ENCODE measurements at regions not wholly inside any gene's neighbourhood (a gene's known extent, or its start where the extent isn't known, plus 50 kb on each side); places are given as distances from the start of the nearest gene placed in this dataset.
A peak's percentile ranks its signal among the peaks of the same experiment; 100 is the strongest.

DNA sequence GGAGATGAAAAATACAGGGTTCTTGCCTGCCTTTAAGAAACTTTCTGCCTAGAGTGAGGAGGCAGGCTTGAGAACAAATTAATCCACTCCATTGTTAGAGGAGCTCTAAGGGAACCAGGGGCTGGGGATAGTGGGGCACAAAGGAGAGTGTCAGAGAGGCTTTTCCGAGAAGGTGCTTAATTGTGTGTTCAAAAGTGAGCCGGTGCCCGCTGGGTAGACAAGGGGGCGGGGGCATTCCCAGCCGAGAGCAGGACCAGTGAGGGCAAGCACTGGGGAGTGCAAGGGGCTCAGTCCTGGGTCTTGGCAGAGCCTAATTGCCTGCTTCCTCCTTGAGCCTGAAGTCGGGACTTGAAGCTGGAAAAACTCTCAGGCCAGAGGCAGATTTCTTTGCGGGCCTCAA is 377.4 kb downstream of the ETNK1 start:
- no peak overlapping the region for H3K4me3 ChIP-seq
- H3K4me2 ChIP-seq, result no peak overlapping the region
- ATAC-seq (no peak), DNase-seq (ENCODE audit: low spot score) (no peak)
- no peaks in the 10 kb centered on the region for H4K20me1 ChIP-seq (replicated peaks; ENCODE audit: insufficient read depth)
- no peaks in the 10 kb centered on the region for H3K4me1 ChIP-seq (ENCODE audit: insufficient read depth)
- peaks cover 4% of the 10 kb centered on the region; the same call in 1 of the 2 replicates for H3K9me2 ChIP-seq (ENCODE audit: insufficient read depth)
- TF ChIP-seq JUNB (IDR thresholded peaks at IDR 0.05; ENCODE audit: unreplicated experiment), result no peak
- no peak overlapping the region for H3K27ac ChIP-seq (ENCODE audit: low read depth)
- Mint-ChIP-seq H3K9me3 (peaks cover 14% of the 10 kb centered on the region), H3K4me1 (no peaks in the 10 kb centered on the region), H3K36me3 (ENCODE audit: low read depth) (peaks cover 11% of the 10 kb centered on the region), H3K27ac (no peak overlapping the region), H3K4me3 (no peak overlapping the region), H3K27me3 (ENCODE audit: insufficient read depth, low read depth, poor library complexity) (peaks cover 5% of the 10 kb centered on the region)
- H2AFZ ChIP-seq, result 0 out of 2 replicates have a peak overlapping the region, but pooled peaks have one; percentile 52
- H3K27me3 ChIP-seq (ENCODE audit: insufficient read depth), result no peaks in the 10 kb centered on the region
- H3F3A ChIP-seq (replicated peaks; ENCODE audit: low read depth), result no peaks in the 10 kb centered on the region
- no peaks in the 10 kb centered on the region for H3K36me3 ChIP-seq (ENCODE audit: insufficient read depth)
- H3K79me2 ChIP-seq (replicated peaks; ENCODE audit: insufficient read depth), result no peaks in the 10 kb centered on the region

DNA sequence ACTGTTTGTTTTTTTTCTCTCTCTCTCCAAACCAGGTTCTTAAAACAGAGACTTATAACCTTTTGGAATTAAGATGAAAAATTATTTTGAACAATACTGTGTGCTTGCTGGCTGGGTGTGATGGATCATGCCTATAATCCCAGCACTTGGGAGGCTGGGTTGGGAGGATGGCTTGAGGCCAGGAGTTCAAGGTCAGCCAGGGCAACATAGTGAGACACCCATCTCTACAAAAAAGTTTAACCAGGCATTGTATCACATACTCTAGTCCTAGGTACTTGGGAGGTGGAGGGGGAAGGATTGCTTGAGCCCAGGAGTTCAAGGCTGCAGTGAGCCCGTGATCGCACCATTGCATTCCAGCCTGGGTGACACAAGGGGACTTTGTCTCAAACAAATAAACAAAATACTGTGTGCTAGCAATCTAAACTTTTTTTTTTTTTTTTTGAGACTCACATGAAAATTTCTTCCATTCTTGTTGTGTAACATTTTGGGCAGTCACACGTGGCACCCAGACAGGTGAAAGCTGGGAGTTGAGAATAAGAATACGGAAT is 379.6 kb downstream of the ETNK1 start:
- H3K4me2 ChIP-seq, result no peak overlapping the region
- H3K4me3 ChIP-seq, result no peak overlapping the region
- DNase-seq (ENCODE audit: low spot score) (no peak), ATAC-seq (no peak)
- Mint-ChIP-seq H3K36me3 (ENCODE audit: low read depth) (peaks cover 4% of the 10 kb centered on the region; the same call in 2 of the 3 replicates), H3K4me1 (no peaks in the 10 kb centered on the region), H3K9me3 (peaks cover 3% of the 10 kb centered on the region), H3K27me3 (ENCODE audit: insufficient read depth, low read depth, poor library complexity) (peaks cover 1% of the 10 kb centered on the region), H3K27ac (no peak overlapping the region), H3K4me3 (no peak overlapping the region)
- H3K4me1 ChIP-seq (ENCODE audit: insufficient read depth), result no peaks in the 10 kb centered on the region
- no peaks in the 10 kb centered on the region for H4K20me1 ChIP-seq (replicated peaks; ENCODE audit: insufficient read depth)
- no peak overlapping the region for H2AFZ ChIP-seq
- H3K9me2 ChIP-seq (ENCODE audit: insufficient read depth), result peaks cover 4% of the 10 kb centered on the region; the same call in 1 of the 2 replicates
- no peaks in the 10 kb centered on the region for H3K79me2 ChIP-seq (replicated peaks; ENCODE audit: insufficient read depth)
- H3K36me3 ChIP-seq (ENCODE audit: insufficient read depth), result no peaks in the 10 kb centered on the region
- H3F3A ChIP-seq (replicated peaks; ENCODE audit: low read depth), result no peaks in the 10 kb centered on the region
- no peak overlapping the region for H3K27ac ChIP-seq (ENCODE audit: low read depth)
- no peaks in the 10 kb centered on the region for H3K27me3 ChIP-seq (ENCODE audit: insufficient read depth)
- TF ChIP-seq STAT1 (IDR thresholded peaks at IDR 0.05; ENCODE audit: unreplicated experiment) (no peak), ZNF331 (CRISPR knock-in tag; IDR thresholded peaks at IDR 0.05; ENCODE audit: low read depth) (no peak), JUNB (IDR thresholded peaks at IDR 0.05; ENCODE audit: unreplicated experiment) (no peak), ZNF114 (CRISPR knock-in tag; IDR thresholded peaks at IDR 0.05) (no peak), EZH2phosphoT487 (IDR thresholded peaks at IDR 0.05; ENCODE audit: unreplicated experiment) (no peak), EZH2 (IDR thresholded peaks at IDR 0.05; ENCODE audit: low read depth, unreplicated experiment) (no peak), NANOG (IDR thresholded peaks at IDR 0.05; ENCODE audit: borderline replicate concordance) (no peak), CREB1 (CRISPR knock-in tag; IDR thresholded peaks at IDR 0.05; ENCODE audit: low read depth) (no peak), POLR2AphosphoS5 (IDR thresholded peaks at IDR 0.05; ENCODE audit: low read depth) (no peak)
- TF ChIP-seq, protein P1, sequence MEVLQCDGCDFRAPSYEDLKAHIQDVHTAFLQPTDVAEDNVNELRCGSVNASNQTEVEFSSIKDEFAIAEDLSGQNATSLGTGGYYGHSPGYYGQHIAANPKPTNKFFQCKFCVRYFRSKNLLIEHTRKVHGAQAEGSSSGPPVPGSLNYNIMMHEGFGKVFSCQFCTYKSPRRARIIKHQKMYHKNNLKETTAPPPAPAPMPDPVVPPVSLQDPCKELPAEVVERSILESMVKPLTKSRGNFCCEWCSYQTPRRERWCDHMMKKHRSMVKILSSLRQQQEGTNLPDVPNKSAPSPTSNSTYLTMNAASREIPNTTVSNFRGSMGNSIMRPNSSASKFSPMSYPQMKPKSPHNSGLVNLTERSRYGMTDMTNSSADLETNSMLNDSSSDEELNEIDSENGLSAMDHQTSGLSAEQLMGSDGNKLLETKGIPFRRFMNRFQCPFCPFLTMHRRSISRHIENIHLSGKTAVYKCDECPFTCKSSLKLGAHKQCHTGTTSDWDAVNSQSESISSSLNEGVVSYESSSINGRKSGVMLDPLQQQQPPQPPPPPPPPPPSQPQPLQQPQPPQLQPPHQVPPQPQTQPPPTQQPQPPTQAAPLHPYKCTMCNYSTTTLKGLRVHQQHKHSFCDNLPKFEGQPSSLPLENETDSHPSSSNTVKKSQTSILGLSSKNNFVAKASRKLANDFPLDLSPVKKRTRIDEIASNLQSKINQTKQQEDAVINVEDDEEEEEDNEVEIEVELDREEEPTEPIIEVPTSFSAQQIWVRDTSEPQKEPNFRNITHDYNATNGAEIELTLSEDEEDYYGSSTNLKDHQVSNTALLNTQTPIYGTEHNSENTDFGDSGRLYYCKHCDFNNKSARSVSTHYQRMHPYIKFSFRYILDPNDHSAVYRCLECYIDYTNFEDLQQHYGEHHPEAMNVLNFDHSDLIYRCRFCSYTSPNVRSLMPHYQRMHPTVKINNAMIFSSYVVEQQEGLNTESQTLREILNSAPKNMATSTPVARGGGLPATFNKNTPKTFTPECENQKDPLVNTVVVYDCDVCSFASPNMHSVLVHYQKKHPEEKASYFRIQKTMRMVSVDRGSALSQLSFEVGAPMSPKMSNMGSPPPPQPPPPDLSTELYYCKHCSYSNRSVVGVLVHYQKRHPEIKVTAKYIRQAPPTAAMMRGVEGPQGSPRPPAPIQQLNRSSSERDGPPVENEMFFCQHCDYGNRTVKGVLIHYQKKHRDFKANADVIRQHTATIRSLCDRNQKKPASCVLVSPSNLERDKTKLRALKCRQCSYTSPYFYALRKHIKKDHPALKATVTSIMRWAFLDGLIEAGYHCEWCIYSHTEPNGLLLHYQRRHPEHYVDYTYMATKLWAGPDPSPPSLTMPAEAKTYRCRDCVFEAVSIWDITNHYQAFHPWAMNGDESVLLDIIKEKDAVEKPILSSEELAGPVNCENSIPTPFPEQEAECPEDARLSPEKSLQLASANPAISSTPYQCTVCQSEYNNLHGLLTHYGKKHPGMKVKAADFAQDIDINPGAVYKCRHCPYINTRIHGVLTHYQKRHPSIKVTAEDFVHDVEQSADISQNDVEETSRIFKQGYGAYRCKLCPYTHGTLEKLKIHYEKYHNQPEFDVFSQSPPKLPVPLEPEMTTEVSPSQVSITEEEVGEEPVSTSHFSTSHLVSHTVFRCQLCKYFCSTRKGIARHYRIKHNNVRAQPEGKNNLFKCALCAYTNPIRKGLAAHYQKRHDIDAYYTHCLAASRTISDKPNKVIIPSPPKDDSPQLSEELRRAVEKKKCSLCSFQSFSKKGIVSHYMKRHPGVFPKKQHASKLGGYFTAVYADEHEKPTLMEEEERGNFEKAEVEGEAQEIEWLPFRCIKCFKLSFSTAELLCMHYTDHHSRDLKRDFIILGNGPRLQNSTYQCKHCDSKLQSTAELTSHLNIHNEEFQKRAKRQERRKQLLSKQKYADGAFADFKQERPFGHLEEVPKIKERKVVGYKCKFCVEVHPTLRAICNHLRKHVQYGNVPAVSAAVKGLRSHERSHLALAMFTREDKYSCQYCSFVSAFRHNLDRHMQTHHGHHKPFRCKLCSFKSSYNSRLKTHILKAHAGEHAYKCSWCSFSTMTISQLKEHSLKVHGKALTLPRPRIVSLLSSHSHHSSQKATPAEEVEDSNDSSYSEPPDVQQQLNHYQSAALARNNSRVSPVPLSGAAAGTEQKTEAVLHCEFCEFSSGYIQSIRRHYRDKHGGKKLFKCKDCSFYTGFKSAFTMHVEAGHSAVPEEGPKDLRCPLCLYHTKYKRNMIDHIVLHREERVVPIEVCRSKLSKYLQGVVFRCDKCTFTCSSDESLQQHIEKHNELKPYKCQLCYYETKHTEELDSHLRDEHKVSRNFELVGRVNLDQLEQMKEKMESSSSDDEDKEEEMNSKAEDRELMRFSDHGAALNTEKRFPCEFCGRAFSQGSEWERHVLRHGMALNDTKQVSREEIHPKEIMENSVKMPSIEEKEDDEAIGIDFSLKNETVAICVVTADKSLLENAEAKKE (CRISPR knock-in tag; IDR thresholded peaks at IDR 0.05), result no peak
- TF ChIP-seq, protein P2, sequence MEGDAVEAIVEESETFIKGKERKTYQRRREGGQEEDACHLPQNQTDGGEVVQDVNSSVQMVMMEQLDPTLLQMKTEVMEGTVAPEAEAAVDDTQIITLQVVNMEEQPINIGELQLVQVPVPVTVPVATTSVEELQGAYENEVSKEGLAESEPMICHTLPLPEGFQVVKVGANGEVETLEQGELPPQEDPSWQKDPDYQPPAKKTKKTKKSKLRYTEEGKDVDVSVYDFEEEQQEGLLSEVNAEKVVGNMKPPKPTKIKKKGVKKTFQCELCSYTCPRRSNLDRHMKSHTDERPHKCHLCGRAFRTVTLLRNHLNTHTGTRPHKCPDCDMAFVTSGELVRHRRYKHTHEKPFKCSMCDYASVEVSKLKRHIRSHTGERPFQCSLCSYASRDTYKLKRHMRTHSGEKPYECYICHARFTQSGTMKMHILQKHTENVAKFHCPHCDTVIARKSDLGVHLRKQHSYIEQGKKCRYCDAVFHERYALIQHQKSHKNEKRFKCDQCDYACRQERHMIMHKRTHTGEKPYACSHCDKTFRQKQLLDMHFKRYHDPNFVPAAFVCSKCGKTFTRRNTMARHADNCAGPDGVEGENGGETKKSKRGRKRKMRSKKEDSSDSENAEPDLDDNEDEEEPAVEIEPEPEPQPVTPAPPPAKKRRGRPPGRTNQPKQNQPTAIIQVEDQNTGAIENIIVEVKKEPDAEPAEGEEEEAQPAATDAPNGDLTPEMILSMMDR (conservative IDR thresholded peaks at IDR 0.05; ENCODE audit: low read depth in 2 of 2), result no peak
- TF ChIP-seq, protein P3, sequence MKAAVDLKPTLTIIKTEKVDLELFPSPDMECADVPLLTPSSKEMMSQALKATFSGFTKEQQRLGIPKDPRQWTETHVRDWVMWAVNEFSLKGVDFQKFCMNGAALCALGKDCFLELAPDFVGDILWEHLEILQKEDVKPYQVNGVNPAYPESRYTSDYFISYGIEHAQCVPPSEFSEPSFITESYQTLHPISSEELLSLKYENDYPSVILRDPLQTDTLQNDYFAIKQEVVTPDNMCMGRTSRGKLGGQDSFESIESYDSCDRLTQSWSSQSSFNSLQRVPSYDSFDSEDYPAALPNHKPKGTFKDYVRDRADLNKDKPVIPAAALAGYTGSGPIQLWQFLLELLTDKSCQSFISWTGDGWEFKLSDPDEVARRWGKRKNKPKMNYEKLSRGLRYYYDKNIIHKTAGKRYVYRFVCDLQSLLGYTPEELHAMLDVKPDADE (IDR thresholded peaks at IDR 0.05), result no peak

Measured in GM23338 (cell line).